ENCODE measurements at regions not wholly inside any gene's neighbourhood (a gene's known extent, or its start where the extent isn't known, plus 50 kb on each side); places are given as distances from the start of the nearest gene placed in this dataset.

DNA sequence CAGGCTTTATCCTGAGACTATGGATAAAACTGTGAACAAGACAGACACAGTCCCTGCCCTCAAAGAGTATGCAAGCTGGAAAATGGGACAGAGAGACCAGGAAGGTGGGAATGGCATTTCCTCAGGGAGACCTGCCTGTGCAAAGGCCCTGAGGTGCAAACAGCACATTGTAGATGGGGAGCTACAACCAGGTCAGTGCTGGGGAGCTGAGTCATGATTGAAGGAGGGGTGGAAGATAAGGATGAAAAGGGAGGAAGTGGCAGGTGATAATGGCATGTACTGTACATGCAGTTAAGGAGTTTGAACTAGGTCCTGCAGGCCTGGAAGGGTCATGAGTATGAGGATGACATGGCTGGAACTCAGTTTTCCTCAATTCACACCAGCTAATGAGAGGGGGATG is 75.5 kb upstream of the BOD1 start (continued):
- TF ChIP-seq, protein P1, sequence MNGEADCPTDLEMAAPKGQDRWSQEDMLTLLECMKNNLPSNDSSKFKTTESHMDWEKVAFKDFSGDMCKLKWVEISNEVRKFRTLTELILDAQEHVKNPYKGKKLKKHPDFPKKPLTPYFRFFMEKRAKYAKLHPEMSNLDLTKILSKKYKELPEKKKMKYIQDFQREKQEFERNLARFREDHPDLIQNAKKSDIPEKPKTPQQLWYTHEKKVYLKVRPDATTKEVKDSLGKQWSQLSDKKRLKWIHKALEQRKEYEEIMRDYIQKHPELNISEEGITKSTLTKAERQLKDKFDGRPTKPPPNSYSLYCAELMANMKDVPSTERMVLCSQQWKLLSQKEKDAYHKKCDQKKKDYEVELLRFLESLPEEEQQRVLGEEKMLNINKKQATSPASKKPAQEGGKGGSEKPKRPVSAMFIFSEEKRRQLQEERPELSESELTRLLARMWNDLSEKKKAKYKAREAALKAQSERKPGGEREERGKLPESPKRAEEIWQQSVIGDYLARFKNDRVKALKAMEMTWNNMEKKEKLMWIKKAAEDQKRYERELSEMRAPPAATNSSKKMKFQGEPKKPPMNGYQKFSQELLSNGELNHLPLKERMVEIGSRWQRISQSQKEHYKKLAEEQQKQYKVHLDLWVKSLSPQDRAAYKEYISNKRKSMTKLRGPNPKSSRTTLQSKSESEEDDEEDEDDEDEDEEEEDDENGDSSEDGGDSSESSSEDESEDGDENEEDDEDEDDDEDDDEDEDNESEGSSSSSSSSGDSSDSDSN (IDR thresholded peaks at IDR 0.05; ENCODE audit: borderline replicate concordance in 1 of 2, low read depth in 2 of 2, low read length in 2 of 2): no peak
- TF ChIP-seq, protein P2, sequence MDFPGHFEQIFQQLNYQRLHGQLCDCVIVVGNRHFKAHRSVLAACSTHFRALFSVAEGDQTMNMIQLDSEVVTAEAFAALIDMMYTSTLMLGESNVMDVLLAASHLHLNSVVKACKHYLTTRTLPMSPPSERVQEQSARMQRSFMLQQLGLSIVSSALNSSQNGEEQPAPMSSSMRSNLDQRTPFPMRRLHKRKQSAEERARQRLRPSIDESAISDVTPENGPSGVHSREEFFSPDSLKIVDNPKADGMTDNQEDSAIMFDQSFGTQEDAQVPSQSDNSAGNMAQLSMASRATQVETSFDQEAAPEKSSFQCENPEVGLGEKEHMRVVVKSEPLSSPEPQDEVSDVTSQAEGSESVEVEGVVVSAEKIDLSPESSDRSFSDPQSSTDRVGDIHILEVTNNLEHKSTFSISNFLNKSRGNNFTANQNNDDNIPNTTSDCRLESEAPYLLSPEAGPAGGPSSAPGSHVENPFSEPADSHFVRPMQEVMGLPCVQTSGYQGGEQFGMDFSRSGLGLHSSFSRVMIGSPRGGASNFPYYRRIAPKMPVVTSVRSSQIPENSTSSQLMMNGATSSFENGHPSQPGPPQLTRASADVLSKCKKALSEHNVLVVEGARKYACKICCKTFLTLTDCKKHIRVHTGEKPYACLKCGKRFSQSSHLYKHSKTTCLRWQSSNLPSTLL (IDR thresholded peaks at IDR 0.05): no peak
- TF ChIP-seq EZH2 (IDR thresholded peaks at IDR 0.05; ENCODE audit: borderline replicate concordance, low read depth, low read length): no peak
- no peak for TF ChIP-seq ZNF12 (CRISPR knock-in tag; IDR thresholded peaks at IDR 0.05)
- no peak for TF ChIP-seq ZNF668 (CRISPR knock-in tag; IDR thresholded peaks at IDR 0.05)
- TF ChIP-seq ZNF3 (CRISPR knock-in tag; IDR thresholded peaks at IDR 0.05): no peak
- no peak for TF ChIP-seq CHD2 (IDR thresholded peaks at IDR 0.05; ENCODE audit: low read depth, low read length)
- TF ChIP-seq, protein P3, sequence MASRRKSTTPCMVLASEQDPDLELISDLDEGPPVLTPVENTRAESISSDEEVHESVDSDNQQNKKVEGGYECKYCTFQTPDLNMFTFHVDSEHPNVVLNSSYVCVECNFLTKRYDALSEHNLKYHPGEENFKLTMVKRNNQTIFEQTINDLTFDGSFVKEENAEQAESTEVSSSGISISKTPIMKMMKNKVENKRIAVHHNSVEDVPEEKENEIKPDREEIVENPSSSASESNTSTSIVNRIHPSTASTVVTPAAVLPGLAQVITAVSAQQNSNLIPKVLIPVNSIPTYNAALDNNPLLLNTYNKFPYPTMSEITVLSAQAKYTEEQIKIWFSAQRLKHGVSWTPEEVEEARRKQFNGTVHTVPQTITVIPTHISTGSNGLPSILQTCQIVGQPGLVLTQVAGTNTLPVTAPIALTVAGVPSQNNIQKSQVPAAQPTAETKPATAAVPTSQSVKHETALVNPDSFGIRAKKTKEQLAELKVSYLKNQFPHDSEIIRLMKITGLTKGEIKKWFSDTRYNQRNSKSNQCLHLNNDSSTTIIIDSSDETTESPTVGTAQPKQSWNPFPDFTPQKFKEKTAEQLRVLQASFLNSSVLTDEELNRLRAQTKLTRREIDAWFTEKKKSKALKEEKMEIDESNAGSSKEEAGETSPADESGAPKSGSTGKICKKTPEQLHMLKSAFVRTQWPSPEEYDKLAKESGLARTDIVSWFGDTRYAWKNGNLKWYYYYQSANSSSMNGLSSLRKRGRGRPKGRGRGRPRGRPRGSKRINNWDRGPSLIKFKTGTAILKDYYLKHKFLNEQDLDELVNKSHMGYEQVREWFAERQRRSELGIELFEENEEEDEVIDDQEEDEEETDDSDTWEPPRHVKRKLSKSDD (conservative IDR thresholded peaks at IDR 0.05; ENCODE audit: low read length): no peak
- no peak for TF ChIP-seq POLR2H (tag; IDR thresholded peaks at IDR 0.05; ENCODE audit: low read depth)
- no peak for TF ChIP-seq ZNF778 (CRISPR knock-in tag; IDR thresholded peaks at IDR 0.05)
- TF ChIP-seq, protein P4, sequence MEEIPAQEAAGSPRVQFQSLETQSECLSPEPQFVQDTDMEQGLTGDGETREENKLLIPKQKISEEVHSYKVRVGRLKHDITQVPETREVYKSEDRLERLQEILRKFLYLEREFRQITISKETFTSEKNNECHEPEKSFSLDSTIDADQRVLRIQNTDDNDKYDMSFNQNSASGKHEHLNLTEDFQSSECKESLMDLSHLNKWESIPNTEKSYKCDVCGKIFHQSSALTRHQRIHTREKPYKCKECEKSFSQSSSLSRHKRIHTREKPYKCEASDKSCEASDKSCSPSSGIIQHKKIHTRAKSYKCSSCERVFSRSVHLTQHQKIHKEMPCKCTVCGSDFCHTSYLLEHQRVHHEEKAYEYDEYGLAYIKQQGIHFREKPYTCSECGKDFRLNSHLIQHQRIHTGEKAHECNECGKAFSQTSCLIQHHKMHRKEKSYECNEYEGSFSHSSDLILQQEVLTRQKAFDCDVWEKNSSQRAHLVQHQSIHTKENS (CRISPR knock-in tag; IDR thresholded peaks at IDR 0.05): no peak
- TF ChIP-seq BHLHE40 (IDR thresholded peaks at IDR 0.05; ENCODE audit: low read length): peak; percentile 38; the same call in 1 of the 2 replicates
- TF ChIP-seq, protein P5, sequence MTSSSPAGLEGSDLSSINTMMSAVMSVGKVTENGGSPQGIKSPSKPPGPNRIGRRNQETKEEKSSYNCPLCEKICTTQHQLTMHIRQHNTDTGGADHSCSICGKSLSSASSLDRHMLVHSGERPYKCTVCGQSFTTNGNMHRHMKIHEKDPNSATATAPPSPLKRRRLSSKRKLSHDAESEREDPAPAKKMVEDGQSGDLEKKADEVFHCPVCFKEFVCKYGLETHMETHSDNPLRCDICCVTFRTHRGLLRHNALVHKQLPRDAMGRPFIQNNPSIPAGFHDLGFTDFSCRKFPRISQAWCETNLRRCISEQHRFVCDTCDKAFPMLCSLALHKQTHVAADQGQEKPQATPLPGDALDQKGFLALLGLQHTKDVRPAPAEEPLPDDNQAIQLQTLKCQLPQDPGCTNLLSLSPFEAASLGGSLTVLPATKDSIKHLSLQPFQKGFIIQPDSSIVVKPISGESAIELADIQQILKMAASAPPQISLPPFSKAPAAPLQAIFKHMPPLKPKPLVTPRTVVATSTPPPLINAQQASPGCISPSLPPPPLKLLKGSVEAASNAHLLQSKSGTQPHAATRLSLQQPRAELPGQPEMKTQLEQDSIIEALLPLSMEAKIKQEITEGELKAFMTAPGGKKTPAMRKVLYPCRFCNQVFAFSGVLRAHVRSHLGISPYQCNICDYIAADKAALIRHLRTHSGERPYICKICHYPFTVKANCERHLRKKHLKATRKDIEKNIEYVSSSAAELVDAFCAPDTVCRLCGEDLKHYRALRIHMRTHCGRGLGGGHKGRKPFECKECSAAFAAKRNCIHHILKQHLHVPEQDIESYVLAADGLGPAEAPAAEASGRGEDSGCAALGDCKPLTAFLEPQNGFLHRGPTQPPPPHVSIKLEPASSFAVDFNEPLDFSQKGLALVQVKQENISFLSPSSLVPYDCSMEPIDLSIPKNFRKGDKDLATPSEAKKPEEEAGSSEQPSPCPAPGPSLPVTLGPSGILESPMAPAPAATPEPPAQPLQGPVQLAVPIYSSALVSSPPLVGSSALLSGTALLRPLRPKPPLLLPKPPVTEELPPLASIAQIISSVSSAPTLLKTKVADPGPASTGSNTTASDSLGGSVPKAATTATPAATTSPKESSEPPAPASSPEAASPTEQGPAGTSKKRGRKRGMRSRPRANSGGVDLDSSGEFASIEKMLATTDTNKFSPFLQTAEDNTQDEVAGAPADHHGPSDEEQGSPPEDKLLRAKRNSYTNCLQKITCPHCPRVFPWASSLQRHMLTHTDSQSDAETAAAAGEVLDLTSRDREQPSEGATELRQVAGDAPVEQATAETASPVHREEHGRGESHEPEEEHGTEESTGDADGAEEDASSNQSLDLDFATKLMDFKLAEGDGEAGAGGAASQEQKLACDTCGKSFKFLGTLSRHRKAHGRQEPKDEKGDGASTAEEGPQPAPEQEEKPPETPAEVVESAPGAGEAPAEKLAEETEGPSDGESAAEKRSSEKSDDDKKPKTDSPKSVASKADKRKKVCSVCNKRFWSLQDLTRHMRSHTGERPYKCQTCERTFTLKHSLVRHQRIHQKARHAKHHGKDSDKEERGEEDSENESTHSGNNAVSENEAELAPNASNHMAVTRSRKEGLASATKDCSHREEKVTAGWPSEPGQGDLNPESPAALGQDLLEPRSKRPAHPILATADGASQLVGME (CRISPR knock-in tag; IDR thresholded peaks at IDR 0.05): no peak
- peak; percentile 86 for TF ChIP-seq ARID1B (IDR thresholded peaks at IDR 0.05)
- no peak for TF ChIP-seq RB1 (IDR thresholded peaks at IDR 0.05; ENCODE audit: low read depth)

Measured in K562 (cell line).